ENCODE measurements at regions not wholly inside any gene's neighbourhood (a gene's known extent, or its start where the extent isn't known, plus 50 kb on each side); places are given as distances from the start of the nearest gene placed in this dataset.

DNA sequence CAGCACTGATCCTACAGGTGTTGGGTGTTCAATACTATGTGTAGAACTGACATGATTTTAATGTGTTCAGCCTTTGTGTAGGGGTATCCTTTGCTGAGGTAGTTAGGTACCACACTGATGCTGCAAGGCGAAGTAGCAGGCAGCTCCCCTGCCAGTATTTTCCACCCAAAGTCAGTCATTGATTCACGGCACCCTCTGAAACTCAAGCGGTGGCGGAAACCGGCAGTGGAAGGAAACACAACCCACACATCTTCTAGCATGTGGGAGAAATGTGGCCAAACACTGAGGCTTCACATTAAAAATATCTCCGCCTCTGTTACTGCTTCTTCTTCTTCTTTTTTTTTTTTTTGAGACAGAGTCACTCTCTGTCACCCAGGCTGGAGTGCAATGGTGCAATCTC, 126.3 kb downstream of the AASDH start:
- Histone ChIP-seq H2BK120ac (ENCODE audit: low read depth, low read length, poor library complexity, severe bottlenecking) (no peak overlapping the region), H3K79me1 (ENCODE audit: insufficient read depth, low read depth, low read length, poor library complexity, severe bottlenecking) (no peaks in the 10 kb centered on the region), H2BK12ac (ENCODE audit: insufficient read length, low read depth, low read length) (no peak overlapping the region), H2BK15ac (ENCODE audit: low read depth, low read length) (no peak overlapping the region), H3K4me1 (ENCODE audit: insufficient read depth, low read length) (no peaks in the 10 kb centered on the region; the same call in 1 of the 2 replicates), H3K9ac (ENCODE audit: extremely low read depth, insufficient read length, low read length) (no peak overlapping the region), H4K8ac (replicated peaks; ENCODE audit: insufficient read length, low read depth, low read length) (no peak overlapping the region), H3K27ac (ENCODE audit: insufficient read length, low read depth, low read length) (no peak overlapping the region), H3K9me3 (ENCODE audit: control insufficient read depth, low read depth, low read length) (no peaks in the 10 kb centered on the region), H3K4ac (ENCODE audit: low read depth, low read length) (no peak overlapping the region), H4K5ac (ENCODE audit: insufficient read length, low read depth, low read length) (no peak overlapping the region), H3T11ph (ENCODE audit: low read length) (no peak overlapping the region), H2AFZ (ENCODE audit: low read length) (no peak overlapping the region), H3K23me2 (ENCODE audit: insufficient read length, low read depth, low read length, poor library complexity, severe bottlenecking) (no peaks in the 10 kb centered on the region), H2BK5ac (ENCODE audit: insufficient read length, low read length) (no peak overlapping the region), H2BK20ac (ENCODE audit: low read depth, low read length, poor library complexity, severe bottlenecking) (no peak overlapping the region), H4K91ac (ENCODE audit: insufficient read length, low read depth, low read length) (no peak overlapping the region), H3K18ac (ENCODE audit: insufficient read length, low read depth, low read length) (no peak overlapping the region), H3K4me2 (ENCODE audit: insufficient read depth, insufficient read length, low read length) (no peak overlapping the region), H3K23ac (ENCODE audit: insufficient read length, low read depth, low read length) (no peak overlapping the region), H3K79me2 (ENCODE audit: insufficient read depth, low read length) (no peaks in the 10 kb centered on the region), H2AK5ac (ENCODE audit: insufficient read length, low read length) (no peak overlapping the region), H4K20me1 (ENCODE audit: control insufficient read depth, insufficient read depth, insufficient read length) (no peaks in the 10 kb centered on the region), H3K56ac (ENCODE audit: insufficient read length, low read depth, low read length) (no peak overlapping the region), H3K27me3 (ENCODE audit: insufficient read depth, low read length) (no peaks in the 10 kb centered on the region), H3K14ac (ENCODE audit: insufficient read depth, low read length) (no peak overlapping the region)
- peaks cover 12 to 13% of the 10 kb centered on the region in 2 experiments for H3K9me3 Mint-ChIP-seq
- TF ChIP-seq, protein P1, sequence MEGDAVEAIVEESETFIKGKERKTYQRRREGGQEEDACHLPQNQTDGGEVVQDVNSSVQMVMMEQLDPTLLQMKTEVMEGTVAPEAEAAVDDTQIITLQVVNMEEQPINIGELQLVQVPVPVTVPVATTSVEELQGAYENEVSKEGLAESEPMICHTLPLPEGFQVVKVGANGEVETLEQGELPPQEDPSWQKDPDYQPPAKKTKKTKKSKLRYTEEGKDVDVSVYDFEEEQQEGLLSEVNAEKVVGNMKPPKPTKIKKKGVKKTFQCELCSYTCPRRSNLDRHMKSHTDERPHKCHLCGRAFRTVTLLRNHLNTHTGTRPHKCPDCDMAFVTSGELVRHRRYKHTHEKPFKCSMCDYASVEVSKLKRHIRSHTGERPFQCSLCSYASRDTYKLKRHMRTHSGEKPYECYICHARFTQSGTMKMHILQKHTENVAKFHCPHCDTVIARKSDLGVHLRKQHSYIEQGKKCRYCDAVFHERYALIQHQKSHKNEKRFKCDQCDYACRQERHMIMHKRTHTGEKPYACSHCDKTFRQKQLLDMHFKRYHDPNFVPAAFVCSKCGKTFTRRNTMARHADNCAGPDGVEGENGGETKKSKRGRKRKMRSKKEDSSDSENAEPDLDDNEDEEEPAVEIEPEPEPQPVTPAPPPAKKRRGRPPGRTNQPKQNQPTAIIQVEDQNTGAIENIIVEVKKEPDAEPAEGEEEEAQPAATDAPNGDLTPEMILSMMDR (conservative IDR thresholded peaks at IDR 0.05): no peak
- H3K27ac Mint-ChIP-seq: no peak overlapping the region
- H3K4me1 Mint-ChIP-seq: peaks cover 23 to 26% of the 10 kb centered on the region in 2 experiments
- no peak for DNase-seq
- no peaks in the 10 kb centered on the region for H3K27me3 Mint-ChIP-seq (ENCODE audit: low read depth)
- WGBS (ENCODE audit: extremely low coverage, insufficient read length, low lambda C conversion rate): no CpG with 5 or more reads among the region's 6 CpGs
- H3K4me3 Mint-ChIP-seq: no peak overlapping the region
- peaks cover 14 to 21% (median 14%) of the 10 kb centered on the region in 3 experiments for H3K36me3 Mint-ChIP-seq (ENCODE audit: insufficient read depth in 1 of 3, low read depth in 3 of 3)

Measured in H9 (cell line).